GM21367 (cell line): ENCODE measurements at regions not wholly inside any gene's neighbourhood (a gene's known extent, or its start where the extent isn't known, plus 50 kb on each side); places are given as distances from the start of the nearest gene placed in this dataset.

Experiments
- ATAC-seq: cut with Tn5 transposase; IDR thresholded peaks from one replicate; pipeline ENCODE4 v1.9.1; 2021; ENCODE audit not compliant: unreplicated experiment

- ATAC-seq, result no peak
These were observed 416.3 kb downstream of the ADRA2A start for GRCh38 chr10:111493024-111493625.

- ATAC-seq, result no peak
These were observed 421.7 kb downstream of the ADRA2A start for GRCh38 chr10:111498560-111498959.

GRCh38 chr10:111504376-111504775 lies 427.5 kb downstream of the ADRA2A start:
- no peak for ATAC-seq

- ATAC-seq, result no peak
These were observed 429.6 kb downstream of the ADRA2A start for GRCh38 chr10:111506266-111507034.

GRCh38 chr10:111511751-111512150 lies 434.9 kb downstream of the ADRA2A start:
- no peak for ATAC-seq

- ATAC-seq, result no peak
These were observed 438.4 kb downstream of the ADRA2A start for GRCh38 chr10:111515264-111515663.

GRCh38 chr10:111515706-111516105 lies 438.9 kb downstream of the ADRA2A start:
- ATAC-seq, result no peak

- ATAC-seq, result no peak
These were observed 439.3 kb downstream of the ADRA2A start for GRCh38 chr10:111516144-111516543.

GRCh38 chr10:111522141-111522540 lies 445.3 kb downstream of the ADRA2A start:
- ATAC-seq, result no peak

GRCh38 chr10:111522551-111522950 lies 445.7 kb downstream of the ADRA2A start:
- no peak for ATAC-seq

- no peak for ATAC-seq
These were observed 446.2 kb downstream of the ADRA2A start for GRCh38 chr10:111523016-111523415.

- no peak for ATAC-seq
These were observed 447.3 kb downstream of the ADRA2A start for GRCh38 chr10:111524134-111524533.

GRCh38 chr10:111525696-111526095 lies 448.9 kb downstream of the ADRA2A start:
- ATAC-seq, result no peak

GRCh38 chr10:111531690-111532089 lies 454.9 kb downstream of the ADRA2A start:
- ATAC-seq, result no peak

- no peak for ATAC-seq
These were observed 455.3 kb downstream of the ADRA2A start for GRCh38 chr10:111532139-111532538.

- no peak for ATAC-seq
These were observed 462.4 kb downstream of the ADRA2A start for GRCh38 chr10:111539246-111539645.

GRCh38 chr10:111543854-111544253 lies 467.0 kb downstream of the ADRA2A start:
- no peak for ATAC-seq

- no peak for ATAC-seq
These were observed 469.2 kb downstream of the ADRA2A start for GRCh38 chr10:111545861-111546605.

GRCh38 chr10:111548084-111548726 lies 471.4 kb downstream of the ADRA2A start:
- ATAC-seq, result no peak

GRCh38 chr10:111551001-111551400 lies 474.2 kb downstream of the ADRA2A start:
- no peak for ATAC-seq

- ATAC-seq, result no peak
These were observed 479.8 kb downstream of the ADRA2A start for GRCh38 chr10:111556666-111557065.
